ENCODE measurements at regions not wholly inside any gene's neighbourhood (a gene's known extent, or its start where the extent isn't known, plus 50 kb on each side); places are given as distances from the start of the nearest gene placed in this dataset.

- H3K4me3 ChIP-seq (ENCODE audit: low read depth, low read length), result no peak overlapping the region
- no peak for TF ChIP-seq CTCF (IDR thresholded peaks at IDR 0.05; ENCODE audit: insufficient read depth, low read depth, low read length)
- no peak for DNase-seq (ENCODE audit: low read depth)
Measured at GRCh38 chr18:64474773-64475172, 325.9 kb upstream of the LINC00305 start.

- no peak for DNase-seq (ENCODE audit: low read depth)
- H3K4me3 ChIP-seq (ENCODE audit: low read depth, low read length), result no peak overlapping the region
- no peak for TF ChIP-seq CTCF (IDR thresholded peaks at IDR 0.05; ENCODE audit: insufficient read depth, low read depth, low read length)
Measured at GRCh38 chr18:64474255-64474654, 325.4 kb upstream of the LINC00305 start.

GRCh38 chr18:64449434-64449833 is 300.5 kb upstream of the LINC00305 start:
- DNase-seq (ENCODE audit: low read depth), result no peak
- no peak for TF ChIP-seq CTCF (IDR thresholded peaks at IDR 0.05; ENCODE audit: insufficient read depth, low read depth, low read length)
- H3K4me3 ChIP-seq (ENCODE audit: low read depth, low read length), result no peak overlapping the region

- no peak for DNase-seq (ENCODE audit: low read depth)
- TF ChIP-seq CTCF (IDR thresholded peaks at IDR 0.05; ENCODE audit: insufficient read depth, low read depth, low read length), result no peak
- H3K4me3 ChIP-seq (ENCODE audit: low read depth, low read length), result no peak overlapping the region
Measured at GRCh38 chr18:64444819-64445218, 295.9 kb upstream of the LINC00305 start.

GRCh38 chr18:64438178-64438577 is 289.3 kb upstream of the LINC00305 start:
- no peak overlapping the region for H3K4me3 ChIP-seq (ENCODE audit: low read depth, low read length)
- DNase-seq (ENCODE audit: low read depth), result no peak
- no peak for TF ChIP-seq CTCF (IDR thresholded peaks at IDR 0.05; ENCODE audit: insufficient read depth, low read depth, low read length)

- DNase-seq (ENCODE audit: low read depth), result no peak
- no peak for TF ChIP-seq CTCF (IDR thresholded peaks at IDR 0.05; ENCODE audit: insufficient read depth, low read depth, low read length)
- no peak overlapping the region for H3K4me3 ChIP-seq (ENCODE audit: low read depth, low read length)
Measured at GRCh38 chr18:64436111-64436510, 287.2 kb upstream of the LINC00305 start.

GRCh38 chr18:64419156-64419555 is 270.3 kb upstream of the LINC00305 start:
- no peak for TF ChIP-seq CTCF (IDR thresholded peaks at IDR 0.05; ENCODE audit: insufficient read depth, low read depth, low read length)
- no peak overlapping the region for H3K4me3 ChIP-seq (ENCODE audit: low read depth, low read length)

More at GRCh38 chr18:64419156-64419555, 270.3 kb upstream of the LINC00305 start:
- no peak for DNase-seq (ENCODE audit: low read depth)

Data from fibroblast of villous mesenchyme (primary cell).